Prostate gland (tissue), 2 donors: ENCODE measurements at regions not wholly inside any gene's neighbourhood (a gene's known extent, or its start where the extent isn't known, plus 50 kb on each side); places are given as distances from the start of the nearest gene placed in this dataset.

Experiments
- POLR2A ChIP-seq: fragments of 450-650 bp; IDR thresholded peaks from one replicate; pipeline ENCODE4 v1.6.1; 2016; ENCODE audit warnings: antibody characterized with exemption, mild to moderate bottlenecking
- POLR2AphosphoS5 ChIP-seq: sonication (generic); formaldehyde crosslinking; IDR thresholded peaks from one replicate; pipeline ENCODE4 v1.6.1; 2017; ENCODE audit warnings: antibody characterized with exemption
- TF ChIP-seq, protein P1 (sequence below), 4 experiments: fragments of 200-600 bp in 2 of 4; fragments of 450-650 bp in 2 of 4; sonication (generic) in 2 of 4; IDR thresholded peaks; 1 replicate in 3 of 4; 2 replicates in 1 of 4; pipeline ENCODE4 v1.5.1; 2016 to 2019; ENCODE audit warnings: antibody characterized with exemption in 4 of 4, mild to moderate bottlenecking in 2 of 4, moderate library complexity in 2 of 4

DNA sequence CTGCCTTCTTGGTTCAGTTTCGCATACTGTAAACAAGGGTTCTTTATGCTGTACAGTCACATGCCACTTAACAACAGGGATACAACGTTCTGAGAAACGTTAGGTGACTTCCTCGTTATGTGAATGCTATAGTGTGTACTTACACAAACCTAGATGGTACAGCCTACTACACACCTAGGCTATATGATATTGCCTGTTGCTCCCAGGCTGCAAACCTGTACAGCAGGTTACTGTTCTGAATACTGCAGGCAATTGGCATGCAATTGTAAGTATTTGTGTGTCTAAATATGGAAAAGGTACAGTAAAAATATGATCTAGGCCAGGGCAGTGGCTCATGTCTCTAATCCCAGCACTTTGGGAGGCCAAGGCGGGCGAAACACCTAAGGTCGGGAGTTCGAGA lies 85.7 kb upstream of the PRDM11 start:
- TF ChIP-seq POLR2AphosphoS5 (no peak), POLR2A (no peak)
- TF ChIP-seq, protein P1, sequence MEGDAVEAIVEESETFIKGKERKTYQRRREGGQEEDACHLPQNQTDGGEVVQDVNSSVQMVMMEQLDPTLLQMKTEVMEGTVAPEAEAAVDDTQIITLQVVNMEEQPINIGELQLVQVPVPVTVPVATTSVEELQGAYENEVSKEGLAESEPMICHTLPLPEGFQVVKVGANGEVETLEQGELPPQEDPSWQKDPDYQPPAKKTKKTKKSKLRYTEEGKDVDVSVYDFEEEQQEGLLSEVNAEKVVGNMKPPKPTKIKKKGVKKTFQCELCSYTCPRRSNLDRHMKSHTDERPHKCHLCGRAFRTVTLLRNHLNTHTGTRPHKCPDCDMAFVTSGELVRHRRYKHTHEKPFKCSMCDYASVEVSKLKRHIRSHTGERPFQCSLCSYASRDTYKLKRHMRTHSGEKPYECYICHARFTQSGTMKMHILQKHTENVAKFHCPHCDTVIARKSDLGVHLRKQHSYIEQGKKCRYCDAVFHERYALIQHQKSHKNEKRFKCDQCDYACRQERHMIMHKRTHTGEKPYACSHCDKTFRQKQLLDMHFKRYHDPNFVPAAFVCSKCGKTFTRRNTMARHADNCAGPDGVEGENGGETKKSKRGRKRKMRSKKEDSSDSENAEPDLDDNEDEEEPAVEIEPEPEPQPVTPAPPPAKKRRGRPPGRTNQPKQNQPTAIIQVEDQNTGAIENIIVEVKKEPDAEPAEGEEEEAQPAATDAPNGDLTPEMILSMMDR (IDR thresholded peaks at IDR 0.05) = no peak
